HG02798 (cell line): ENCODE measurements at regions not wholly inside any gene's neighbourhood (a gene's known extent, or its start where the extent isn't known, plus 50 kb on each side); places are given as distances from the start of the nearest gene placed in this dataset.

Experiments used
- ATAC-seq: cut with Tn5 transposase; IDR thresholded peaks from one replicate; pipeline ENCODE4 v1.9.1; 2021; ENCODE audit warnings: mild to moderate bottlenecking; ENCODE audit not compliant: unreplicated experiment, poor library complexity

GRCh38 chr4:24251589-24251988, 332.8 kb downstream of the DHX15 start:
- no peak for ATAC-seq

- ATAC-seq = no peak
These were observed 334.4 kb downstream of the DHX15 start for GRCh38 chr4:24249972-24250371.

- ATAC-seq = no peak
These were observed 335.4 kb downstream of the DHX15 start for GRCh38 chr4:24248674-24249630.

GRCh38 chr4:24245491-24245820, 338.9 kb downstream of the DHX15 start:
- ATAC-seq = no peak

- ATAC-seq = no peak
These were observed 339.5 kb downstream of the DHX15 start for GRCh38 chr4:24244663-24245490.

- no peak for ATAC-seq
These were observed 340.7 kb downstream of the DHX15 start for GRCh38 chr4:24243641-24244040.

GRCh38 chr4:24241511-24241910, 342.8 kb downstream of the DHX15 start:
- no peak for ATAC-seq

- ATAC-seq = no peak
These were observed 343.7 kb downstream of the DHX15 start for GRCh38 chr4:24240655-24241054.

- ATAC-seq = no peak
These were observed 346.6 kb downstream of the DHX15 start for GRCh38 chr4:24237709-24238108.

GRCh38 chr4:24236532-24236931, 346.7 kb upstream of the PPARGC1A start:
- no peak for ATAC-seq

GRCh38 chr4:24236120-24236519, 346.3 kb upstream of the PPARGC1A start:
- ATAC-seq = no peak

- ATAC-seq = no peak
These were observed 345.8 kb upstream of the PPARGC1A start for GRCh38 chr4:24235618-24236017.

- no peak for ATAC-seq
These were observed 344.5 kb upstream of the PPARGC1A start for GRCh38 chr4:24234288-24234848.

GRCh38 chr4:24230955-24231354, 341.1 kb upstream of the PPARGC1A start:
- no peak for ATAC-seq

- no peak for ATAC-seq
These were observed 340.1 kb upstream of the PPARGC1A start for GRCh38 chr4:24229978-24230377.

- ATAC-seq = no peak
These were observed 338.8 kb upstream of the PPARGC1A start for GRCh38 chr4:24228692-24229091.

GRCh38 chr4:24226667-24227066, 336.8 kb upstream of the PPARGC1A start:
- no peak for ATAC-seq

GRCh38 chr4:24226023-24226422, 336.2 kb upstream of the PPARGC1A start:
- no peak for ATAC-seq

- ATAC-seq = no peak
These were observed 334.6 kb upstream of the PPARGC1A start for GRCh38 chr4:24224446-24224845.

GRCh38 chr4:24219209-24219608, 329.4 kb upstream of the PPARGC1A start:
- no peak for ATAC-seq

- no peak for ATAC-seq
These were observed 328.7 kb upstream of the PPARGC1A start for GRCh38 chr4:24218566-24218965.
